ENCODE measurements at regions not wholly inside any gene's neighbourhood (a gene's known extent, or its start where the extent isn't known, plus 50 kb on each side); places are given as distances from the start of the nearest gene placed in this dataset.

DNA sequence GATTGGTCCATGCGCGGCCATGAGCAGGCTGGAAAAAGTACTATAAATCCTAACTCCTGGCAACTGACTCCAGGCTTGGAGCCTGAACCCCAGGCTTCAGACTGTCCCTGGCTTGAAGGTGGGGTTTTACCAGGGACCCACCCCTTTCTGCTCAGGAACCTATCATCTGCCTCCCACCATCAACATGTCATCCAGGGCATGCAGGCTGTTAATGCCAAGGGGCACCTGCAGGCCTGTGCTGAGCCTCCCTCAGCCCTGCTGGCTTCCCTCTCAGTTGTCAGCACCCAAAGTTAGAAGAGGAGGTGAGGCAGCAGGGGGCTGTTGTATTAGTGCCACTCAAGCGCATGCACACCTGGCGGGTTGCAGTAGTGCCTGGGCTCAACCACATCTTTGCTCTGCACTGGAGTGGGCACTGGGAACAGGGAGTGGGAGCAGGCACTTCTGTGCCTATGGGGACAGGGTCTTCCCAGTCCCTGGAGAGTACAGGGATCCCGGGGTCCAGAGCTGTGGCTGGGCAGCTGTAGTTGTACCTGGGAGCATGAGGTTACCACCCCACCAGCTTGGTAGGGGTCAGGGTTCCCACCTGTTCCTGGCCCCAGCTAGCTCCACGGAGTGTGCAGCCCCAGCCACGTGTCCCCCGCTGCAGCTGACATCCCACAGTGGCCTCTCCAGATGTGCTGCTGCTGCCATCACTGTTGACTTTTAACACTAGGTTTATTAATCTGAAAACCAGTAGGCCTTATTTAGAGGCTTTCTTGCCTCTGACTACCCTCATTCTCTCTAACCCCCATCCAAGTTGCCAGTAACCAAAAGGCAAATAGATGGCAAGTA, 306.2 kb upstream of the RIOK2 start:
- Histone ChIP-seq H2BK12ac (ENCODE audit: low read depth, low read length) (no peak overlapping the region), H3K4me2 (ENCODE audit: insufficient read depth in 1 of 2, low read depth in 2 of 2, low read length in 2 of 2) (no peak overlapping the region), H3K23ac (ENCODE audit: insufficient read length) (no peak overlapping the region), H3K4me3 (ENCODE audit: extremely low read depth in 1 of 4, insufficient read depth in 2 of 4, low read depth in 3 of 4, low read length in 4 of 4) (no peak overlapping the region), H2AK5ac (ENCODE audit: low read depth, low read length) (no peak overlapping the region), H3K79me2 (ENCODE audit: control insufficient read depth in 1 of 2, insufficient read depth in 2 of 2, low read length in 2 of 2) (no peaks in the 10 kb centered on the region), H3K27me3 (replicated peaks in 1 of 4; ENCODE audit: control insufficient read depth in 3 of 4, extremely low read depth in 1 of 4, insufficient read depth in 3 of 4, low read length in 3 of 4) (no peaks in the 10 kb centered on the region), H3K23me2 (ENCODE audit: low read depth, low read length) (no peaks in the 10 kb centered on the region), H2BK120ac (replicated peaks; ENCODE audit: low read depth, low read length) (no peak overlapping the region), H3K14ac (ENCODE audit: insufficient read length) (no peak overlapping the region), H3K9ac (replicated peaks in 1 of 4; ENCODE audit: extremely low read depth in 1 of 4, low read depth in 3 of 4, low read length in 3 of 4) (no peak overlapping the region), H3K79me1 (ENCODE audit: low read depth, low read length) (no peaks in the 10 kb centered on the region), H4K8ac (ENCODE audit: extremely low read depth, insufficient read depth, low read length) (no peak overlapping the region), H3K36me3 (ENCODE audit: control insufficient read depth in 2 of 4, insufficient read depth in 4 of 4, low read length in 3 of 4) (no peaks in the 10 kb centered on the region), H2AFZ (ENCODE audit: low read length) (no peak overlapping the region), H4K91ac (replicated peaks; ENCODE audit: insufficient read length, low read length) (no peak overlapping the region), H2BK15ac (ENCODE audit: low read length) (no peak overlapping the region), H3K27ac (ENCODE audit: low read depth, low read length) (no peak overlapping the region), H3K9me3 (ENCODE audit: insufficient read depth in 2 of 2, low read depth in 1 of 2, low read length in 1 of 2) (no peaks in the 10 kb centered on the region), H3K18ac (ENCODE audit: extremely low read depth, low read length) (no peak overlapping the region), H3K56ac (replicated peaks; ENCODE audit: insufficient read length, low read depth, low read length) (no peak overlapping the region), H4K20me1 (replicated peaks in 1 of 2; ENCODE audit: control insufficient read depth in 1 of 2, insufficient read depth in 2 of 2, low read length in 2 of 2) (no peaks in the 10 kb centered on the region), H2BK20ac (ENCODE audit: low read length) (no peak overlapping the region), H4K5ac (ENCODE audit: insufficient read length, low read depth, low read length) (no peak overlapping the region), H3K4me1 (replicated peaks in 1 of 4; ENCODE audit: control insufficient read depth in 3 of 4, insufficient read depth in 4 of 4, low read length in 3 of 4) (no peaks in the 10 kb centered on the region), H3K4ac (replicated peaks; ENCODE audit: insufficient read length, low read depth, low read length) (no peak overlapping the region), H2BK5ac (ENCODE audit: low read depth, low read length) (no peak overlapping the region)
- ChIA-PET CTCF (ENCODE audit: partially characterized antibody) (interaction anchor here (0.9 to 2.1 kb wide), 3 partner anchors 40 to 88 kb away, joined by 3 to 7 read pairs (median 5); no protein-coding TSS in a partner anchor), POLR2A (ENCODE audit: partially characterized antibody) (no interaction called here)
- FAIRE-seq = no peak
- no peak for DNase-seq (ENCODE audit: low read depth in 1 of 2, low spot score in 2 of 2)
- WGBS, 2 experiments (ENCODE audit: extremely low coverage in 1 of 2, insufficient coverage in 1 of 2, insufficient read length in 1 of 2, insufficient replicate concordance in 2 of 2, low coverage in 1 of 2, low lambda C conversion rate in 2 of 2, missing lambda C conversion rate in 1 of 2) = 86% methylated on average over 7 of the region's 8 CpGs; no CpG with 5 or more reads in 1 of the 2 experiments
- TF ChIP-seq, protein P1, sequence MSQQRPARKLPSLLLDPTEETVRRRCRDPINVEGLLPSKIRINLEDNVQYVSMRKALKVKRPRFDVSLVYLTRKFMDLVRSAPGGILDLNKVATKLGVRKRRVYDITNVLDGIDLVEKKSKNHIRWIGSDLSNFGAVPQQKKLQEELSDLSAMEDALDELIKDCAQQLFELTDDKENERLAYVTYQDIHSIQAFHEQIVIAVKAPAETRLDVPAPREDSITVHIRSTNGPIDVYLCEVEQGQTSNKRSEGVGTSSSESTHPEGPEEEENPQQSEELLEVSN (IDR thresholded peaks at IDR 0.05) = no peak
- TF ChIP-seq SAP30 (IDR thresholded peaks at IDR 0.05; ENCODE audit: insufficient read depth, insufficient replicate concordance, low read length) (no peak), YY1 (IDR thresholded peaks at IDR 0.05; ENCODE audit: low read depth, low read length) (no peak), JUND (IDR thresholded peaks at IDR 0.05; ENCODE audit: low read length) (no peak), CBX5 (IDR thresholded peaks at IDR 0.05; ENCODE audit: low read depth, low read length) (no peak), RFX5 (IDR thresholded peaks at IDR 0.05; ENCODE audit: borderline replicate concordance, low read depth, low read length) (no peak), RXRA (IDR thresholded peaks at IDR 0.05; ENCODE audit: insufficient read depth, low read depth, low read length) (no peak)

Data from H1 (cell line).